Mesothelial cell of epicardium (in vitro differentiated cells): ENCODE measurements at regions not wholly inside any gene's neighbourhood (a gene's known extent, or its start where the extent isn't known, plus 50 kb on each side); places are given as distances from the start of the nearest gene placed in this dataset.

Experiments
- DNase-seq, 2 experiments: peaks; one replicate each; pipeline ENCODE4 v3.0.0; 2021; ENCODE audit warnings: low spot score in 2 of 2; ENCODE audit not compliant: unreplicated experiment in 2 of 2
- H3K27ac Mint-ChIP-seq: 2 replicates; pipeline ENCODE4 v1.8.0; 2021; ENCODE audit warnings: mixed read lengths
- H3K27me3 Mint-ChIP-seq: 2 replicates; pipeline ENCODE4 v1.8.0; 2021; ENCODE audit warnings: low read depth, mixed read lengths
- H3K36me3 Mint-ChIP-seq: 2 replicates; pipeline ENCODE4 v1.8.0; 2021; ENCODE audit warnings: mixed read lengths
- H3K4me1 Mint-ChIP-seq: 2 replicates; pipeline ENCODE4 v1.8.0; 2021; ENCODE audit warnings: mixed read lengths
- H3K4me3 Mint-ChIP-seq: 2 replicates; pipeline ENCODE4 v1.8.0; 2021; ENCODE audit warnings: mild to moderate bottlenecking, moderate library complexity, mixed read lengths
- H3K9me3 Mint-ChIP-seq: 2 replicates; pipeline ENCODE4 v1.8.0; 2021; ENCODE audit warnings: mixed read lengths
- CTCF ChIP-seq: fragments of 200-600 bp; sonication (generic); IDR thresholded peaks from one replicate; pipeline ENCODE4 v1.5.0; 2021; ENCODE audit warnings: antibody characterized with exemption; ENCODE audit not compliant: unreplicated experiment

- no peak overlapping the region for H3K4me3 Mint-ChIP-seq
- no peak for TF ChIP-seq CTCF
- H3K27ac Mint-ChIP-seq = no peak overlapping the region
These were observed 85.7 kb upstream of the F13A1 start for GRCh38 chr6:6405997-6406714.

GRCh38 chr6:6406715-6407070, 86.2 kb upstream of the F13A1 start:
- TF ChIP-seq CTCF = no peak
- no peak for DNase-seq
- Mint-ChIP-seq H3K27ac (no peak overlapping the region), H3K27me3 (peaks cover 19% of the 10 kb centered on the region), H3K4me1 (no peaks in the 10 kb centered on the region), H3K9me3 (no peaks in the 10 kb centered on the region), H3K4me3 (no peak overlapping the region), H3K36me3 (no peaks in the 10 kb centered on the region)

More at GRCh38 chr6:6405997-6406714, 85.7 kb upstream of the F13A1 start:
- Mint-ChIP-seq H3K4me1 (no peaks in the 10 kb centered on the region), H3K36me3 (no peaks in the 10 kb centered on the region), H3K27me3 (peaks cover 22% of the 10 kb centered on the region), H3K9me3 (no peaks in the 10 kb centered on the region)
- DNase-seq = no peak

- H3K4me3 Mint-ChIP-seq = no peak overlapping the region
- no peak for DNase-seq
- H3K9me3 Mint-ChIP-seq = no peaks in the 10 kb centered on the region
- H3K27ac Mint-ChIP-seq = no peak overlapping the region
- TF ChIP-seq CTCF = no peak
- H3K4me1 Mint-ChIP-seq = no peaks in the 10 kb centered on the region
- H3K36me3 Mint-ChIP-seq = no peaks in the 10 kb centered on the region
- peaks cover 20% of the 10 kb centered on the region for H3K27me3 Mint-ChIP-seq
These were observed 86.7 kb upstream of the F13A1 start for GRCh38 chr6:6407071-6407741.

- H3K27ac Mint-ChIP-seq = no peak overlapping the region
- H3K27me3 Mint-ChIP-seq = peaks cover 31% of the 10 kb centered on the region
- DNase-seq = no peak
- TF ChIP-seq CTCF = no peak
- no peaks in the 10 kb centered on the region for H3K4me1 Mint-ChIP-seq
- H3K9me3 Mint-ChIP-seq = no peaks in the 10 kb centered on the region
- no peaks in the 10 kb centered on the region for H3K36me3 Mint-ChIP-seq
- no peak overlapping the region for H3K4me3 Mint-ChIP-seq
These were observed 89.1 kb upstream of the F13A1 start for GRCh38 chr6:6409397-6410030.

GRCh38 chr6:6411115-6411514, 90.7 kb upstream of the F13A1 start:
- TF ChIP-seq CTCF = no peak
- Mint-ChIP-seq H3K27ac (no peak overlapping the region), H3K27me3 (peaks cover 47% of the 10 kb centered on the region), H3K9me3 (no peaks in the 10 kb centered on the region), H3K36me3 (no peaks in the 10 kb centered on the region), H3K4me1 (no peaks in the 10 kb centered on the region), H3K4me3 (no peak overlapping the region)
- no peak for DNase-seq
